Liver (tissue), 3 donors: ENCODE measurements at regions not wholly inside any gene's neighbourhood (a gene's known extent, or its start where the extent isn't known, plus 50 kb on each side); places are given as distances from the start of the nearest gene placed in this dataset.

Source experiments
- CTCF ChIP-seq: fragments of 150-350 bp; IDR thresholded peaks from 2 replicates; pipeline ENCODE4 v1.5.1; 2017; ENCODE audit warnings: improper control_type of control experiment, low read depth, low read length; ENCODE audit not compliant: missing input control
- FOXA2 ChIP-seq: IDR thresholded peaks from 2 replicates; pipeline ENCODE4 v1.6.1; 2016; ENCODE audit warnings: antibody characterized with exemption
- SP1 ChIP-seq: IDR thresholded peaks from 2 replicates; pipeline ENCODE4 v1.6.1; 2018; ENCODE audit warnings: antibody characterized with exemption, mild to moderate bottlenecking
- TAF1 ChIP-seq: conservative IDR thresholded peaks from 2 replicates; pipeline ENCODE4 v1.6.1; 2016; ENCODE audit warnings: antibody characterized with exemption, mild to moderate bottlenecking
- YY1 ChIP-seq: IDR thresholded peaks from 2 replicates; pipeline ENCODE4 v1.6.1; 2016; ENCODE audit warnings: antibody characterized with exemption, mild to moderate bottlenecking
- TF ChIP-seq, protein P1 (sequence below): IDR thresholded peaks from 2 replicates; pipeline ENCODE4 v1.6.1; 2016; ENCODE audit warnings: antibody characterized with exemption
- donor health status: healthy.
- donor health status: healthy.

- TF ChIP-seq CTCF (peak; percentile 74), YY1 (no peak), SP1 (no peak), FOXA2 (no peak), TAF1 (no peak)
- TF ChIP-seq, protein P1, sequence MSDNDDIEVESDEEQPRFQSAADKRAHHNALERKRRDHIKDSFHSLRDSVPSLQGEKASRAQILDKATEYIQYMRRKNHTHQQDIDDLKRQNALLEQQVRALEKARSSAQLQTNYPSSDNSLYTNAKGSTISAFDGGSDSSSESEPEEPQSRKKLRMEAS = no peak
Measured at GRCh38 chr1:209435654-209436566, 147.6 kb upstream of the CAMK1G start.
